MM.1S (cell line): ENCODE measurements at regions not wholly inside any gene's neighbourhood (a gene's known extent, or its start where the extent isn't known, plus 50 kb on each side); places are given as distances from the start of the nearest gene placed in this dataset.

Experiments used
- DNase-seq: peaks from one replicate; pipeline ENCODE4 v3.0.0-alpha.2; 2015
- H2AFZ ChIP-seq: fragments of 300-600 bp; sonication (generic); 2 replicates; pipeline ENCODE4 v1.6.0; 2016; ENCODE audit warnings: antibody characterized with exemption, low read length
- H3F3A ChIP-seq: fragments of 300-600 bp; sonication (generic); 2 replicates; pipeline ENCODE4 v1.6.1; 2016; ENCODE audit warnings: mild to moderate bottlenecking, antibody characterized with exemption, low read length, moderate library complexity, mixed read lengths; ENCODE audit not compliant: insufficient read depth
- H3K27ac ChIP-seq: fragments of 300-600 bp; sonication (generic); 2 replicates; pipeline ENCODE4 v1.5.1; 2016; ENCODE audit warnings: mild to moderate bottlenecking, low read length
- H3K27me3 ChIP-seq: fragments of 300-600 bp; sonication (generic); replicated peaks from 2 replicates; pipeline ENCODE4 v1.6.0; 2016; ENCODE audit warnings: low read length; ENCODE audit not compliant: insufficient read depth
- H3K36me3 ChIP-seq: fragments of 300-600 bp; sonication (generic); replicated peaks from 2 replicates; pipeline ENCODE4 v1.6.1; 2016; ENCODE audit warnings: mild to moderate bottlenecking, low read length, mixed read lengths; ENCODE audit not compliant: insufficient read depth
- H3K4me1 ChIP-seq: fragments of 300-600 bp; sonication (generic); 2 replicates; pipeline ENCODE4 v1.6.1; 2016; ENCODE audit warnings: low read length, mixed read lengths
- H3K4me2 ChIP-seq: fragments of 300-600 bp; sonication (generic); 2 replicates; pipeline ENCODE4 v1.6.0; 2016; ENCODE audit warnings: low read depth, low read length
- H3K4me3 ChIP-seq: fragments of 300-600 bp; sonication (generic); 2 replicates; pipeline ENCODE4 v1.5.1; 2016; ENCODE audit warnings: low read length, mixed read lengths
- H3K79me2 ChIP-seq: fragments of 300-600 bp; sonication (generic); 2 replicates; pipeline ENCODE4 v1.6.1; 2016; ENCODE audit warnings: mixed run types, low read length, mixed read lengths
- H3K9ac ChIP-seq: fragments of 300-600 bp; sonication (generic); 2 replicates; pipeline ENCODE4 v1.6.1; 2016; ENCODE audit warnings: low read length, mixed read lengths
- H3K9me2 ChIP-seq: fragments of 300-600 bp; sonication (generic); replicated peaks from 2 replicates; pipeline ENCODE4 v1.6.1; 2016; ENCODE audit warnings: mild to moderate bottlenecking, low read length, mixed read lengths; ENCODE audit not compliant: insufficient read depth
- H3K9me3 ChIP-seq: fragments of 300-600 bp; sonication (generic); replicated peaks from 2 replicates; pipeline ENCODE4 v1.6.1; 2016; ENCODE audit warnings: mild to moderate bottlenecking, low read length, mixed read lengths; ENCODE audit not compliant: insufficient read depth
- H4K20me1 ChIP-seq: fragments of 300-600 bp; sonication (generic); 2 replicates; pipeline ENCODE4 v1.6.1; 2016; ENCODE audit warnings: mild to moderate bottlenecking, low read length, moderate library complexity, mixed read lengths; ENCODE audit not compliant: insufficient read depth
- EZH2 ChIP-seq: fragments of 300-600 bp; sonication (generic); optimal IDR thresholded peaks from 2 replicates; pipeline ENCODE3; 2017; ENCODE audit warnings: low read depth, mild to moderate bottlenecking, antibody characterized with exemption, low read length, mixed read lengths
- EZH2phosphoT487 ChIP-seq: fragments of 300-600 bp; sonication (generic); IDR thresholded peaks from 2 replicates; pipeline ENCODE4 v1.6.1; 2018; ENCODE audit warnings: antibody characterized with exemption, low read length
- TF ChIP-seq, protein P1 (sequence below): fragments of 300-600 bp; sonication (generic); IDR thresholded peaks from 2 replicates; pipeline ENCODE4 v1.5.1; 2016; ENCODE audit warnings: antibody characterized with exemption, low read length, mixed read lengths

DNA sequence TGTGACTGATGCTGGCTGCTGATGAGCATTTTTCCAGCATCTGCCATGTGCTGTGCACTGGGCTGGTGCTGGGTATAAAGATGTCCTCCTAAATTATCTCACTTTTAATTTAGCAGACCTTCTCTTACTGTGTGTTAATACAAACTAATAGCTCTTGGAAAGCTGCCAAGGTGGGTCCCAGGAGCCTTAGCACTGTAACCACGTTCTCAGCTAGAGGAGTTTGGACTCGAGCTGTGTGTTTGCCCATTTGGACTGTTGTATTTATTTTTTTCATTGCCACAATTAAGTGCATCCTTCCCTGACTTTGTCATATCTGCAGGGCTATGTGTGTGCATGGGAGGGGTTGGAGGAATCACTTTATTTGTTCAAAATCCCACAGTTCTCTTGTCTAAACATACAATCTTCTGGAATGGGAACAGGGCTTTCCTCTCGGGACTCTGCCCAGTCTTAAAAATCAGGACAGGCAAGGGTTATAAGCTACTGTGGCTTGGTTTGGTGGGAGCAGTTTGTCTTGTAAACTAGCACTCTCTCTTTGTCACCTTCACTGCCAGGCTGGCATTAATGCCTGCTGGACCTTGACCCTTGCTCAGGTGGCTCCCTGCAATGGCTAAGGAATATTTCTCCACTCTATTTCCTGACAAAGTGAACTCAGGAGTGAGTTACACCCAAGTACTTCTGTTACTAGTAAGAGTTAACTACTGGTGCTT is 129.7 kb upstream of the MGAT5 start:
- H3K9me3 ChIP-seq = no peaks in the 10 kb centered on the region
- H4K20me1 ChIP-seq = peaks cover 25% of the 10 kb centered on the region
- no peaks in the 10 kb centered on the region for H3K9me2 ChIP-seq
- no peak for DNase-seq
- 0 out of 2 replicates have a peak, but pooled peaks cover 4% of the 10 kb centered on the region for H3K36me3 ChIP-seq
- peak overlapping the region; percentile 88; the same call in 1 of the 2 replicates for H3K4me2 ChIP-seq
- no peaks in the 10 kb centered on the region for H3K27me3 ChIP-seq
- TF ChIP-seq EZH2 = no peak
- TF ChIP-seq EZH2phosphoT487 = no peak
- TF ChIP-seq, protein P1, sequence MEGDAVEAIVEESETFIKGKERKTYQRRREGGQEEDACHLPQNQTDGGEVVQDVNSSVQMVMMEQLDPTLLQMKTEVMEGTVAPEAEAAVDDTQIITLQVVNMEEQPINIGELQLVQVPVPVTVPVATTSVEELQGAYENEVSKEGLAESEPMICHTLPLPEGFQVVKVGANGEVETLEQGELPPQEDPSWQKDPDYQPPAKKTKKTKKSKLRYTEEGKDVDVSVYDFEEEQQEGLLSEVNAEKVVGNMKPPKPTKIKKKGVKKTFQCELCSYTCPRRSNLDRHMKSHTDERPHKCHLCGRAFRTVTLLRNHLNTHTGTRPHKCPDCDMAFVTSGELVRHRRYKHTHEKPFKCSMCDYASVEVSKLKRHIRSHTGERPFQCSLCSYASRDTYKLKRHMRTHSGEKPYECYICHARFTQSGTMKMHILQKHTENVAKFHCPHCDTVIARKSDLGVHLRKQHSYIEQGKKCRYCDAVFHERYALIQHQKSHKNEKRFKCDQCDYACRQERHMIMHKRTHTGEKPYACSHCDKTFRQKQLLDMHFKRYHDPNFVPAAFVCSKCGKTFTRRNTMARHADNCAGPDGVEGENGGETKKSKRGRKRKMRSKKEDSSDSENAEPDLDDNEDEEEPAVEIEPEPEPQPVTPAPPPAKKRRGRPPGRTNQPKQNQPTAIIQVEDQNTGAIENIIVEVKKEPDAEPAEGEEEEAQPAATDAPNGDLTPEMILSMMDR = no peak
- no peak overlapping the region for H3K27ac ChIP-seq
- peaks cover 67% of the 10 kb centered on the region for H3K4me1 ChIP-seq
- peaks cover 95% of the 10 kb centered on the region for H3K79me2 ChIP-seq
- no peak overlapping the region for H3K4me3 ChIP-seq
- no peak overlapping the region for H2AFZ ChIP-seq
- peaks cover 40% of the 10 kb centered on the region for H3F3A ChIP-seq
- no peak overlapping the region for H3K9ac ChIP-seq

- Histone ChIP-seq H3K27me3 (no peaks in the 10 kb centered on the region), H3K9ac (peak overlapping the region; percentile 20; the same call in 1 of the 2 replicates), H3K4me3 (peak overlapping the region; percentile 2; the same call in 1 of the 2 replicates), H3K9me3 (no peaks in the 10 kb centered on the region), H3K79me2 (peaks cover 100% of the 10 kb centered on the region), H3K36me3 (0 out of 2 replicates have a peak, but pooled peaks cover 4% of the 10 kb centered on the region), H4K20me1 (peaks cover 21% of the 10 kb centered on the region), H3K27ac (peak overlapping the region; percentile 60), H3K9me2 (no peaks in the 10 kb centered on the region), H3K4me1 (peaks cover 72% of the 10 kb centered on the region), H3K4me2 (peak overlapping the region; percentile 44), H2AFZ (no peak overlapping the region), H3F3A (peaks cover 31% of the 10 kb centered on the region)
- DNase-seq = peak; percentile 82
- TF ChIP-seq EZH2 (no peak), EZH2phosphoT487 (no peak)
- TF ChIP-seq, protein P1 = no peak
Observed at GRCh38 chr2:134127496-134127895, 126.4 kb upstream of the MGAT5 start.

- H3K9ac ChIP-seq = no peak overlapping the region
- no peak overlapping the region for H3K4me2 ChIP-seq
- 0 out of 2 replicates have a peak, but pooled peaks cover 4% of the 10 kb centered on the region for H3K36me3 ChIP-seq
- no peaks in the 10 kb centered on the region for H3K9me3 ChIP-seq
- no peaks in the 10 kb centered on the region for H3K27me3 ChIP-seq
- peaks cover 64% of the 10 kb centered on the region for H3K4me1 ChIP-seq
- H3K27ac ChIP-seq = no peak overlapping the region
- no peak overlapping the region for H2AFZ ChIP-seq
- peaks cover 10% of the 10 kb centered on the region for H4K20me1 ChIP-seq
- H3K9me2 ChIP-seq = no peaks in the 10 kb centered on the region
- TF ChIP-seq EZH2phosphoT487 (no peak), EZH2 (no peak)
- TF ChIP-seq, protein P1 = no peak
- no peak overlapping the region for H3K4me3 ChIP-seq
- H3F3A ChIP-seq = peaks cover 24% of the 10 kb centered on the region
- DNase-seq = no peak
- peaks cover 100% of the 10 kb centered on the region for H3K79me2 ChIP-seq
Observed at GRCh38 chr2:134128746-134129145, 125.1 kb upstream of the MGAT5 start.
